CD1c-positive myeloid dendritic cell (primary cell): ENCODE measurements at regions not wholly inside any gene's neighbourhood (a gene's known extent, or its start where the extent isn't known, plus 50 kb on each side); places are given as distances from the start of the nearest gene placed in this dataset.
A peak's percentile ranks its signal among the peaks of the same experiment; 100 is the strongest.
"Not testable (repeated sequence)": the region's sequence is repeated elsewhere in the genome, so short reads cannot be mapped to it uniquely, and the experiment has no call there.

Experiments used
- DNase-seq: peaks from one replicate; pipeline ENCODE4 v3.0.0-alpha.2; 2016; ENCODE audit errors: extremely low spot score

- DNase-seq: not testable (repeated sequence)
These were observed 212.2 kb downstream of the KITLG start for GRCh38 chr12:88368077-88368476.

GRCh38 chr12:88371416-88372183 is 208.7 kb downstream of the KITLG start:
- DNase-seq: no peak

DNA sequence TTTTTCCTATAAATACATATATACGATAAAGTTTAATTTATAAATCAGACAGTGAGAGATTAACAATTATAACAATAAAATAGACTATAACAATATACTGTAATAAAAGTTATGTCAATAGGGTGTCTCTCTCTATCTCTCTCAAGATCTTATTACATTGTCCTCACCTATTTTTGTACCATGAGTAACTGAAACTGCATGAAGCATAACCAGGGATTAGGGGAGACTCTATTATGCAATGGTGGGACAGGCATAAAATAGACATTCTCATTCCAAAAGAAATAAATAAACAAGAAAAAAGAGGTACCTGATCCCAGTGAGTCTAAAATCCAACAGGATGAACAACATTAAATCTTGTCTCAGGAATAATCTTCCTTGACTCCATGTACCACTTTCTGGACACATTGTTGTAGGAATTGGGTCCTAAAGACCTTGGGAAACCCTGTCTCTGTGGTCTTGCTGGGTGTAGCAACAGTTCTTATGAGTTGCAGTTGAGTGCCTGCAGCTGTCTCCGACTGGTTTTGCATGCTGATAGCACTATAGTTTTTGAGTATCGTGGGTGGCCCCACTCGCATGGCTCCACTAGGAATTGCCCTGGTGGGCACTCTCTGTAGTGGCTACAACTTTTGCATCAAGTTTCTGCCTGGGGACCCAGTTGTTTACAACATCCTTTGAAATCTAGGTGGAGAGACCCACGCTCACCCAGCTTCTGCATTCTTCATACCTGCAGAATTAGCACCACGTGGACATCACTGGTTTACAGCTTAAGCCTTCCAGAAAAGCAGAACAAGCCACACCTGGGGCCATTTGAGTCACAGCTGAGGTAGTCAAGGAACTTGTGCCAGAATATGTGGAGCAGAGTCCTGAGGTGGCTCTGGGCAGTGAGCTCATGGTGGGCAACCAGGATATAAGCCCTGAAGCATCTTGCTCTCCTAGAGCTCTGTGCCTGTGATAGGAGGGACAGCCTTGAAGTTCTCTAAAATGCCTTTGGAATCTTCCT is 204.7 kb downstream of the KITLG start:
- DNase-seq: no peak

DNA sequence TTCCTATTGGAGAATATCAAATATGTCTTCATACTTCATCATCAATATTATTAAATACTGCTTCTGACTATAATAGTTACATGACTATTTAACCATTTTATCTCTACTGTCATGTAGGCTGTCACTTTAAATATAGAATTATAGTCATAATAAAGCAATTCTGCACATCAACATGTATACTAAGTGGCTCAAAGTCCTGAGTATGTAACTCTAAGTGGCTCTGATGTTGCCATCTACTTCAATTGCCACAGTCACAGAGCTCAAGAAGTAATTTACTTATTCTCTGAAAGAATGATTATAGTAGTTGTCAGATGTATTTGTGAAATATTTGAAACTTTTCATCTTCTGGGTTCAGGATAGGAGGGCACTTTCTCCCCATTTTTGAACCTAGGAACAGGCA is 202.3 kb downstream of the KITLG start:
- DNase-seq: no peak

DNA sequence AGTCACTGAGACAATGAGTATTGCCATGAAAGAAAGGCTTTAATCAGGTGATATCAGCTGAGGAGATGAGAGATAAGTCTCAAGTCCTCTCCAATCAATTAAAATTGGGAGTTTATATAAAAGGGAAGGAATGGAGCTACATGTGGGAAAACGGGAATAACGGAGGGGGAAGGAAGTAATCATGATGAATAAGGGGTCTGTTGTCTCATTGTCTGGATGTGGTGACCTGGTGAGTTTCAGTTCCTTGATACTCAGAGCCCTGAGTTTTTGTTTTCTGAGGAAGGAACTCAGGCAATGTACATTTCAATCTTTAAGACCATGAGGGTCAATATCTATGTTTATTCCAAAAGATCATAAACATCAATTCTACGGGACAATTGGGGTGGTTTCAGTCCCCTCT is 198.8 kb downstream of the KITLG start:
- peak; percentile 34 for DNase-seq

DNA sequence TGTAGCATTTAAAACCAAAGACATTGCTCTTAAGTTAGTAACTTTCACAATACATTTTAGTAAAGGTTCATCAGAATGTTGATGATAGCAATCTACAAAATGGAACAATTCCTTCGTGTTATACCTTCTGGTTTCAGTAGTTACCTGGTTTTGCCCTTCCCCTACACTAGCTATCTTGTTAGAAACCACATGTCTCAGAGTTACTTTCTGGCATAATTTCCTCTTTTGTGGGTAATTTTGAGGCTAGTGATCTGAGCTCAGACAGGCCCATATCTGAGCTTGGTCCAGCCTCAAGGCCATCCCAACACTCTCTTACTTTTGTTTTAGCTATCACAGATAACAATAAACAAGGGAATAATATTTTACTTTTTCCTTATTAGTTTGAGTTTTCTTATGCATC is 196.9 kb downstream of the KITLG start:
- DNase-seq: no peak

DNA sequence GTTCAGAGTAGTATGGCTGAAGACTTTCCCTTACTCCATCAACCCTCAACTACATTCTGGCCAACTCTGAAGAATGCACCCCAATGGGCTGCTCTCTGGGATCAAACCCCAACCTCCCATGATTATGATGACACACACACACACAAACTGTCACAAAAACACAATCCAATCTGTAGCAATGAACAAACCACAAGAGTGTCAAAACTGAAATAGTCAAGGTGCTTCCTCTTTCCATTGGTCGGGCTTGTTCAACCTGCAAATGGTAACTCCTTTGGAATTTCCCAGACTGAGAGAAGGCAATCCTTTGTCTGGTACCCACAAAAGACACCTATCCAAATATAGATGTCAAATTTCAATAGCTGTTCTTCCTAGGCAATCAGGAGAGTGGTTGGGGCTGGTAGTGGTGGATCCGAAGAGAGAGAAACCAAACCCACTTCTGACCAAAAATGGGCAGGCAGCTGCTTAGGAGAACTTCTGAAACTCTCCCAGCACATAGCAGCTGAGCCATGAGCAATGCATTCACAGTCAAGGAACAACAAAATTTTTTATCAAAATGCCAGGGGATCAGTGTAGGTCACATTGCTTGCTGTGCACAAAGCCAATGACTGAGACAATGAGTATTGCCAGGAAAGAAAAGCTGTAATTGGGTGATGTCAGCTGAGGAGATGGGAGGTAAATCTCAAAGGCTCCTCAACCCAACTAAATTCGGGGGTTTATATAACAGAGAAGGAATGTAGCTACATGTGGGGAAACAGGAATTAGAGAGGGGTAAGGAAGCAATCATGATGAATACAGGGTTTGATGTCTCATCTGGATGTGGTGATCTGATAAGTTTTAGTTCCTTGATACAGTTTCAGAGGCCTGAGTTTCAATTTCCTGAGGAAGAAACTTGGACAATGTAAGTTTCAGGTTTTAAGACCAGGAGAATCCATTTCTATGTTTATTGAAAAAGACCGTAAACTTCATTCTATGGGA is 191.4 kb downstream of the KITLG start:
- DNase-seq: peak; percentile 21

- DNase-seq: no peak
These were observed 189.5 kb downstream of the KITLG start for GRCh38 chr12:88390811-88391210.

GRCh38 chr12:88391556-88391955 is 188.7 kb downstream of the KITLG start:
- no peak for DNase-seq

GRCh38 chr12:88393017-88393767 is 187.1 kb downstream of the KITLG start:
- peak; percentile 7 for DNase-seq

DNA sequence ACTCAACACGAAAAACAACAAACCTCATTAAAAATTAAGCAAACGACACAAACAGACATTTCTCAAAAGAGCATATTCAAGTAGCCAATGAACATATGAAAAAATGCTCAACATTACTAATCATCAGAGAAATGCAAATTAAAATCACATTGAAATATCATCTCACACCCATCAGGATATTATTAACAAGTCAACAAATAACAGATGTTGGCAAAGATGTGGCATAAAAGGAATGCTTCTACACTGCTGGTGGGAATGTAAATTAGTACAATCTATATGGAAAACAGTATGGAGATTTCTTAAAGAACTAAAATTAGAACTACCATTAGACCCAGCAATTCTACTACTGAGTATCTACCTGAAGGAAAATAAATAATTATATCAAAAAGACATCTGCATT is 182.2 kb downstream of the KITLG start:
- no peak for DNase-seq

DNA sequence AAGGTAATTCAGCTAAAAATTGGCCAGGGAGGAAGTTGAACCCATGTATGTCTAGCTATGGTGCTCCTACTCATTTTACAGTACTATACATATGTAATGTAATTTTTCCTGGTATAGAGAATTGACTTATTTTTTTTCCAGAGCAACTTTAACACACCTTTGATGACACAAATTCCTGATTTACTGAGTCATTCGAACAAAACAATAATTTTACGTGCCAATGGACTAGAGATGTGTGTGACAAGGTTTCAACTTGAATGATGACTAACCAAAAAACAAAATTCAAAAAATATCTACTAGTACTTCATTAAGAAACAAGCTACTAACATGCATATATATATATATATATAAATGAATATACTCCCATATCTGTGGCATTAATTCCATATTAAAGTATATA is 180.5 kb downstream of the KITLG start:
- no peak for DNase-seq

GRCh38 chr12:88400302-88400701 is 180.0 kb downstream of the KITLG start:
- no peak for DNase-seq

- DNase-seq: no peak
These were observed 179.1 kb downstream of the KITLG start for GRCh38 chr12:88401155-88401554.

DNA sequence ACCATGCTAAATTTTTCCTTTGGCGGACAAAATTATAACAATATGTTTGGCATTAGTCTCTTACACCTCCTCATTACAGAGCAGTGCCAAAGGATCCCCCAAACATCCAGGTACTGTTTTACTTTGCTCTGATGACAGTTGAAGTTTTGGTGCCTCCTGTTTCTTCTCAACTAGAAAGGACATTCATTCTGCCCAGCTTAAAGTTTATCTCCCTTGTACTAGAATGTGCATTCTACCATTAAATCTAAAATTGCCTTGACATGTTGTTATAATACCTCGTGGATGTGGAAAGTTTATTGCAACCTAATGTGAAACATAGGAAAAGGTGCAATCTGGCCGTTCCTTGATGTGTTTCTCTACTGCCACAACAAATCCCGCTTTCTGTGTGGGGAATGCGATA is 173.4 kb downstream of the KITLG start:
- DNase-seq: no peak

DNA sequence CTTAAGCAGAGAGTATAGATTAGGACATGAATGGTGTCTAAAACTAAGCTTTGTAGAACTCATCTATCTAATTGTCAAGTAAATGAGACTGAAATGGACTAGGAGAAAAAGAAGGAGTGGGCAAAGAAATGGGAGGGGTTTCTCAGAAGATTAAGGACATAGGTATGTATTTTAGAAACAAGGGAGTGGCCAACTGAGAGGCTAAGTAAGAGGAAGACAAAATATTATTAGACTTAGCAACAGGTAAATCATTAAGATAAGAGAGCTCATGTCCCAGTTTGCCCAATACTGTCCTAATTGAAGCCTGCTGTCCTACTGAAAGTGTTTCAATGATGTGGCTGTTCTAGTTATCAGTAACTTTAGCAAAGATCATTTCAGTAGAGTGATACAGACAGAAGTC is 171.4 kb downstream of the KITLG start:
- DNase-seq: no peak

- no peak for DNase-seq
These were observed 171.0 kb downstream of the KITLG start for GRCh38 chr12:88409257-88409656.

- DNase-seq: no peak
These were observed 168.6 kb downstream of the KITLG start for GRCh38 chr12:88411689-88412088.

DNA sequence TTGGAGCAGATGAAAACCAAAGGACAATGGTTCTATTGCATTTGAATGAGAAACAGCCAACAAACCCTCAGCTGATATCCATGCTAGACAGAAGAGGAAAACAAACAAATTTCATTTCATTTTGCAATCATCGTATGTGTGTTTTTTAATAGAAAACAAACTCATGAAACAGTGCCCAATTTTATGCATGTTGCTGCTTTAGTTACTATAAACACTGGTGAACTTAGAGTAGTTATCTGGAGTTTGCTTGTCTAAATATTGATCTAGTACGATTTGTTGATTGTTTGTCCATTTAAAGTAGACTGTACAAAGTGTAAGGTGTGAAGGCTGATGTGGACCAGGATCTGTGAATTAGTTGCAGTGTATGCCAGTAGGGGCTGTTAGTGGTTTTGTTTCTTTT is 166.6 kb downstream of the KITLG start:
- no peak for DNase-seq

GRCh38 chr12:88416155-88416554 is 164.1 kb downstream of the KITLG start:
- no peak for DNase-seq

DNA sequence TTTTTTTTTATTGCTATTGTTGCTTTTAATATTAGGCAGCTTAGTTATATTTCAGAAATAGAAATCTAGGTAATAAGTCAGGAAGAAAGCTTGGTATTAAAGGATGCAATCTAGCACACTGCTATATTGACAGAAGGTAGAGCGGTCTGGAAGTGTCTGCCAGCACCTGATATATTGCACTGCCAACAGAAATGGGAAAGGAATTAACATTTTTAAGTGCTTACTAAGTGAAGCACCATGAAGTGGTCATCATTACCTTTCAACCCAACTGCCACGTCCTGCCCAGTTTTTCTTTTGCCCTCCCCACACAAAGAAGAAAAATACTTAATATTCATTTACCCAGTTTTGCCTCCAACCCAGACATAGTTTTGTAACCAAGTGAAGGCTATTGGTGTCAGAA is 163.5 kb downstream of the KITLG start:
- no peak for DNase-seq
